ACC112 (cell line): ENCODE measurements at regions not wholly inside any gene's neighbourhood (a gene's known extent, or its start where the extent isn't known, plus 50 kb on each side); places are given as distances from the start of the nearest gene placed in this dataset.

Source experiments
- H2AFZ ChIP-seq: fragments of 200-600 bp; sonication (generic); one replicate; pipeline ENCODE4 v1.6.0; 2017; ENCODE audit warnings: antibody characterized with exemption, low read length; ENCODE audit not compliant: unreplicated experiment
- H3K27ac ChIP-seq: fragments of 200-600 bp; sonication (generic); 2 replicates; pipeline ENCODE4 v1.5.1; 2014; ENCODE audit warnings: low read depth, mild to moderate bottlenecking, antibody characterized with exemption, low read length, moderate library complexity
- H3K27me3 ChIP-seq: fragments of 200-600 bp; sonication (generic); 2 replicates; pipeline ENCODE4 v1.6.1; 2014; ENCODE audit warnings: mild to moderate bottlenecking, antibody characterized with exemption, low read length, moderate library complexity, mixed read lengths; ENCODE audit not compliant: insufficient read depth
- H3K36me3 ChIP-seq: fragments of 200-600 bp; sonication (generic); 2 replicates; pipeline ENCODE4 v1.6.1; 2016; ENCODE audit warnings: mild to moderate bottlenecking, antibody characterized with exemption, low read length, moderate library complexity, mixed read lengths; ENCODE audit not compliant: insufficient read depth
- H3K4me1 ChIP-seq: fragments of 200-600 bp; sonication (generic); one replicate; pipeline ENCODE4 v1.6.1; 2016; ENCODE audit warnings: low read length, mixed read lengths; ENCODE audit not compliant: insufficient read depth, unreplicated experiment, control insufficient read depth
- H3K4me3 ChIP-seq: fragments of 200-600 bp; sonication (generic); 2 replicates; pipeline ENCODE4 v1.5.1; 2014; ENCODE audit warnings: mild to moderate bottlenecking, low read depth, low read length
- H3K79me2 ChIP-seq: fragments of 200-600 bp; sonication (generic); one replicate; pipeline ENCODE4 v1.6.0; 2016; ENCODE audit warnings: low read length; ENCODE audit not compliant: control insufficient read depth, unreplicated experiment, insufficient read depth

DNA sequence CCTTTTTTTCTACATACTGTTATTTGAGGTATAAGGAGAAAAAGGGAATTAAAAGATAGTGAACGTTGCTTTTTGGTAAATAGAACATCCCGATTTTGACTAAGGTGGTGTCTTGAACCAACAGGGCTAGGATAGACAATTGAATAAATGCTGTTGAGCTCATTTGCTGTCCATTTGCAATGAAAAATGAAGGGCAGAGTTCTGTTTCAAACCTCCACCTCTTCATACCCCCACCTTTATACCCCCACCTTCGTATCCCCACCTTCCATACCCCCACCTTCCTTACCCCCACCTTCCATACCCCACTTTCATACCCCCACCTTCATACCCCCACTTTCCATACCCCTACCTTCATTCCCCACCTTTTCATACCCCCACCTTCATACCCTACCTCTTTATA lies 93.4 kb upstream of the NAA20 start:
- no peak overlapping the region for H3K27ac ChIP-seq
- no peaks in the 10 kb centered on the region for H3K4me1 ChIP-seq
- H3K27me3 ChIP-seq = no peaks in the 10 kb centered on the region
- H3K36me3 ChIP-seq = no peaks in the 10 kb centered on the region
- H3K4me3 ChIP-seq = no peak overlapping the region
- no peaks in the 10 kb centered on the region for H3K79me2 ChIP-seq
- no peak overlapping the region for H2AFZ ChIP-seq

GRCh38 chr20:19924255-19924654 lies 92.9 kb upstream of the NAA20 start:
- no peaks in the 10 kb centered on the region for H3K27me3 ChIP-seq
- H2AFZ ChIP-seq = no peak overlapping the region
- H3K4me3 ChIP-seq = no peak overlapping the region
- H3K4me1 ChIP-seq = no peaks in the 10 kb centered on the region
- no peaks in the 10 kb centered on the region for H3K79me2 ChIP-seq
- H3K36me3 ChIP-seq = no peaks in the 10 kb centered on the region
- no peak overlapping the region for H3K27ac ChIP-seq

DNA sequence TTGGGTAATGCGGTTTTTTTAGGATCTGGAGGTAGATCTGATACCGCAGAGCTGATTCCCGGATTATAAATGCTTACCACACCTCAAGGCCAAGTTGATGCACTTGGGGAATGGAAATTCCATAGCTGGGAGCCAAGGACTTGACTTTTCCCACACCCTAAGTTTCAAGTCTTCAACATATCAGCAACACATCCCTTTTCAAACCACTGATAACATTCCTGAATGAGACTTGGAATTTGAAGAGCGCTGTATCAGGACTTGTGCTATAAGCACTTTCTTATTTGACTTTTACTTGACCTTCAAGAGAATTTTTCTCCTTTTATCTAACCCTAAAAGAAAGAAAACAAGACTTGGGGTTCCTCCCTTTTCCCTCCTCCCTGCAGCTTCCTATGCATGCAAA lies 90.6 kb upstream of the NAA20 start:
- Histone ChIP-seq H2AFZ (no peak overlapping the region), H3K4me3 (no peak overlapping the region), H3K4me1 (peaks cover under 1% of the 10 kb centered on the region), H3K27ac (no peak overlapping the region), H3K27me3 (no peaks in the 10 kb centered on the region), H3K36me3 (no peaks in the 10 kb centered on the region), H3K79me2 (no peaks in the 10 kb centered on the region)

GRCh38 chr20:19928328-19929011 lies 88.7 kb upstream of the NAA20 start:
- Histone ChIP-seq H3K4me3 (no peak overlapping the region), H2AFZ (no peak overlapping the region), H3K4me1 (peaks cover 10% of the 10 kb centered on the region), H3K27me3 (no peaks in the 10 kb centered on the region), H3K27ac (no peak overlapping the region), H3K79me2 (no peaks in the 10 kb centered on the region), H3K36me3 (no peaks in the 10 kb centered on the region)

DNA sequence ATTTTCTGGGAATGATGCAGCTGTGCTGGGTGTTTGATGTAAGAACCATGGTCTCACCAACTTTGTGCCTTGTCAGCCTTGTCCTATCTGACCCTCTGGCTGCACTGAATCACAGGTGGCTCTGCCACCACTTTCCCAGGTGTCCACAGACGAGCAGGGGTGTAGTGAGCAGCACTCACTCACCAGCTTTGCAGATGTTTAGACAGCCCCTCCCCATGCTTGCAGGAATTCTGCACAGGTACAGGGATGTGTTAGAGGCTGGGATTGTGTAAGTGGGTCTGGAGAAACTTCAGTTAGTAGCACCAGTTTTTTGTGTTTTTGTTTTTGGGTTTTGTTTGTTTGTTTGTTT lies 88.2 kb upstream of the NAA20 start:
- no peak overlapping the region for H2AFZ ChIP-seq
- H3K4me1 ChIP-seq = peaks cover 10% of the 10 kb centered on the region
- no peak overlapping the region for H3K27ac ChIP-seq

GRCh38 chr20:19929481-19930145 lies 87.5 kb upstream of the NAA20 start:
- Histone ChIP-seq H3K79me2 (no peaks in the 10 kb centered on the region), H3K27ac (no peak overlapping the region), H3K4me3 (no peak overlapping the region), H2AFZ (no peak overlapping the region), H3K36me3 (no peaks in the 10 kb centered on the region), H3K27me3 (no peaks in the 10 kb centered on the region), H3K4me1 (peaks cover 10% of the 10 kb centered on the region)

More for the DNA sequence above, 88.2 kb upstream of the NAA20 start:
- H3K79me2 ChIP-seq = no peaks in the 10 kb centered on the region
- no peaks in the 10 kb centered on the region for H3K27me3 ChIP-seq
- H3K36me3 ChIP-seq = no peaks in the 10 kb centered on the region
- H3K4me3 ChIP-seq = no peak overlapping the region

GRCh38 chr20:19930426-19930825 lies 86.7 kb upstream of the NAA20 start:
- Histone ChIP-seq H3K4me3 (no peak overlapping the region), H3K27me3 (no peaks in the 10 kb centered on the region), H3K27ac (no peak overlapping the region)

DNA sequence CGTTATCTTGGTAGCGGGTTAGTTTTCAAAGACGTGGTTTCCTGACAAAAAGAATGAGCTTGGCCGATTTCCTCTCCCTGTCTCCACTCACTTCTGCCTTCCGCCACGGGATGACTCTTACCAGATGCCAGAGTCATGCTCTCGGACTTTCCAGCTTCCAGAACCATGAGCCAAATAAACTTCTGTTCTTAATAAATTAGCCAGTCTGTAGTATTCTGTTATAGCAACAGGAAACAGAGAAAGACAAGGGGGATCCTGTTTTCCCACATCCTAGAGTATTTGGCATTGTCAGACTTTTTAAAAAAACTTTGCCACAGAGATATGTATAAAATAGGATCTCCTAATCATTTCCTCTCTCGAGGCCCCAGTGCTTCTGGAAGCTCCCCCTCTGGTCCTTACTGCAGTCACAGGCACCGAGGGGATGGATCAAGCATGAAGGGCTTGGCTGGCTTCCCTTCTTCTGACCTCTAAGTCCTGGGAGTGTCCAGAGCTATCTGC lies 84.9 kb upstream of the NAA20 start:
- H3K27ac ChIP-seq = peak overlapping the region; percentile 54
- peaks cover 10% of the 10 kb centered on the region for H3K4me1 ChIP-seq
- no peaks in the 10 kb centered on the region for H3K79me2 ChIP-seq

More at GRCh38 chr20:19930426-19930825, 86.7 kb upstream of the NAA20 start:
- Histone ChIP-seq H3K4me1 (peaks cover 10% of the 10 kb centered on the region), H2AFZ (no peak overlapping the region), H3K36me3 (no peaks in the 10 kb centered on the region), H3K79me2 (no peaks in the 10 kb centered on the region)

DNA sequence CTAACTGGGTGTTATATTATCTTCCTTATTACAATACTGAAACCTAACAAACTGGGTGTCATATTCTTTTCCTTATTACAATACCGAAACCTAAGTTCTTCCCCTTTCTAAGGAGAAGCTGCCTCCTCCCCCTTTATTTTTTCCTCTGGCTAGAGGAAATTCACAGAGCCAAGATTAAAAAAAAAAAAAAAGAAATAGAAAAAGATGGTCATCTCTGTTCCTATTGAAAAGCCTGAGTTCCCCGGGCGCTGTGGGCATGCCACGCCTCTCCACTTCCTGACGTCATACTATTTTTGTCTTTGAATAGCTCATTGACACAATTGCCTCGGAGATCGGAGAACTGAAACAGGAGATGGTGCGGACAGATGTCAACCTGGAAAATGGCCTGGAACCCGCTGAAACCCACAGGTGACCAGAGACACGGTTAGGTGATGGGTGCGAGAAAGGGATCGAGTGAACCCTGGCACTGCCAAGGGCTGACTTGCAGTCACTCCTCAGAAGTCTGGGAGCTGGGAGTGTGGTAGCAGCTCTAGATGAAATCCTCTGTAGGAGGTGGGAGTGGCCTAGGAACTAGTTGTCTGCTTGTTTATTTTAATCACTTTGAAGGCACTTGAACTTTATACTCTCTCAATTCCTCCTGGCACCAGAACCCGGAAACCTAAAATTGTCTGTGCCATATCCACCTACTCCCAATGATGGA lies 82.2 kb upstream of the NAA20 start:
- Histone ChIP-seq H3K79me2 (no peaks in the 10 kb centered on the region), H3K4me3 (no peak overlapping the region), H2AFZ (no peak overlapping the region), H3K4me1 (peaks cover 10% of the 10 kb centered on the region), H3K27ac (no peak overlapping the region), H3K27me3 (no peaks in the 10 kb centered on the region), H3K36me3 (no peaks in the 10 kb centered on the region)

More for the DNA sequence above, 84.9 kb upstream of the NAA20 start:
- Histone ChIP-seq H3K27me3 (no peaks in the 10 kb centered on the region), H2AFZ (peak overlapping the region; percentile 68), H3K4me3 (peak overlapping the region; percentile 13; the same call in 1 of the 2 replicates), H3K36me3 (no peaks in the 10 kb centered on the region)

GRCh38 chr20:19935842-19936241 lies 81.3 kb upstream of the NAA20 start:
- no peak overlapping the region for H3K27ac ChIP-seq
- H3K27me3 ChIP-seq = no peaks in the 10 kb centered on the region
- H3K36me3 ChIP-seq = no peaks in the 10 kb centered on the region
- no peaks in the 10 kb centered on the region for H3K79me2 ChIP-seq
- H3K4me3 ChIP-seq = no peak overlapping the region
- no peak overlapping the region for H2AFZ ChIP-seq
- H3K4me1 ChIP-seq = peaks cover 10% of the 10 kb centered on the region
